ENCODE measurements at regions not wholly inside any gene's neighbourhood (a gene's known extent, or its start where the extent isn't known, plus 50 kb on each side); places are given as distances from the start of the nearest gene placed in this dataset.

DNA sequence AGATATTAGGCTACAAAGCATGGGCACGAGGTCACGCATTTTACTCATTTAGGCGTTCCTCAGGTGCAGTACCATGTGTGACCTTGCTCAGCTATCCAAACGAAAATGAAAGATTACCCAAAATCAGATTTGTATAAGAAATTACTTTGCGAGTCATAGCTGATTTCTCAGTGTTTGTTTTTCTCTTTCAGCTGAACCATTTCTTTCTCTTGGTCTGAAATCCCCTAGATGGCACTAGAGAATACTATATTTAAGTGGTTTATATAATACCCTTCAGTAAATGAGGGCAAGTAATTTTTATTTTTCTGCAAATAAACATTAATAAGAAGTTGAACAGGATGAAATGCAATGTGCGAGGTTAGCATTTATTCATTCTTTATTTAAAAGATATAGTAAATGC is 496.6 kb downstream of the STIM2 start:
- TF ChIP-seq, protein P1, sequence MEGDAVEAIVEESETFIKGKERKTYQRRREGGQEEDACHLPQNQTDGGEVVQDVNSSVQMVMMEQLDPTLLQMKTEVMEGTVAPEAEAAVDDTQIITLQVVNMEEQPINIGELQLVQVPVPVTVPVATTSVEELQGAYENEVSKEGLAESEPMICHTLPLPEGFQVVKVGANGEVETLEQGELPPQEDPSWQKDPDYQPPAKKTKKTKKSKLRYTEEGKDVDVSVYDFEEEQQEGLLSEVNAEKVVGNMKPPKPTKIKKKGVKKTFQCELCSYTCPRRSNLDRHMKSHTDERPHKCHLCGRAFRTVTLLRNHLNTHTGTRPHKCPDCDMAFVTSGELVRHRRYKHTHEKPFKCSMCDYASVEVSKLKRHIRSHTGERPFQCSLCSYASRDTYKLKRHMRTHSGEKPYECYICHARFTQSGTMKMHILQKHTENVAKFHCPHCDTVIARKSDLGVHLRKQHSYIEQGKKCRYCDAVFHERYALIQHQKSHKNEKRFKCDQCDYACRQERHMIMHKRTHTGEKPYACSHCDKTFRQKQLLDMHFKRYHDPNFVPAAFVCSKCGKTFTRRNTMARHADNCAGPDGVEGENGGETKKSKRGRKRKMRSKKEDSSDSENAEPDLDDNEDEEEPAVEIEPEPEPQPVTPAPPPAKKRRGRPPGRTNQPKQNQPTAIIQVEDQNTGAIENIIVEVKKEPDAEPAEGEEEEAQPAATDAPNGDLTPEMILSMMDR (IDR thresholded peaks at IDR 0.05), result peak; percentile 51
- TF ChIP-seq EP300 (IDR thresholded peaks at IDR 0.05; ENCODE audit: borderline replicate concordance in 1 of 2, low read depth in 1 of 2, low read length in 1 of 2) (no peak), MXI1 (IDR thresholded peaks at IDR 0.05; ENCODE audit: low read depth, low read length) (no peak), RXRA (IDR thresholded peaks at IDR 0.05; ENCODE audit: borderline replicate concordance, low read depth) (no peak), RCOR1 (IDR thresholded peaks at IDR 0.05; ENCODE audit: low read length) (no peak), POLR2AphosphoS5 (IDR thresholded peaks at IDR 0.05; ENCODE audit: low read depth, low read length) (no peak), EZH2phosphoT487 (IDR thresholded peaks at IDR 0.05; ENCODE audit: borderline replicate concordance, low read depth) (no peak), FOSL2 (IDR thresholded peaks at IDR 0.05; ENCODE audit: borderline replicate concordance, low read depth) (no peak), TEAD4 (IDR thresholded peaks at IDR 0.05; ENCODE audit: borderline replicate concordance, insufficient read depth) (no peak), NRF1 (IDR thresholded peaks at IDR 0.05; ENCODE audit: low read depth, low read length) (no peak), ELF1 (IDR thresholded peaks at IDR 0.05) (no peak), NFIC (IDR thresholded peaks at IDR 0.05; ENCODE audit: borderline replicate concordance) (no peak)
- TF ChIP-seq, protein P2, sequence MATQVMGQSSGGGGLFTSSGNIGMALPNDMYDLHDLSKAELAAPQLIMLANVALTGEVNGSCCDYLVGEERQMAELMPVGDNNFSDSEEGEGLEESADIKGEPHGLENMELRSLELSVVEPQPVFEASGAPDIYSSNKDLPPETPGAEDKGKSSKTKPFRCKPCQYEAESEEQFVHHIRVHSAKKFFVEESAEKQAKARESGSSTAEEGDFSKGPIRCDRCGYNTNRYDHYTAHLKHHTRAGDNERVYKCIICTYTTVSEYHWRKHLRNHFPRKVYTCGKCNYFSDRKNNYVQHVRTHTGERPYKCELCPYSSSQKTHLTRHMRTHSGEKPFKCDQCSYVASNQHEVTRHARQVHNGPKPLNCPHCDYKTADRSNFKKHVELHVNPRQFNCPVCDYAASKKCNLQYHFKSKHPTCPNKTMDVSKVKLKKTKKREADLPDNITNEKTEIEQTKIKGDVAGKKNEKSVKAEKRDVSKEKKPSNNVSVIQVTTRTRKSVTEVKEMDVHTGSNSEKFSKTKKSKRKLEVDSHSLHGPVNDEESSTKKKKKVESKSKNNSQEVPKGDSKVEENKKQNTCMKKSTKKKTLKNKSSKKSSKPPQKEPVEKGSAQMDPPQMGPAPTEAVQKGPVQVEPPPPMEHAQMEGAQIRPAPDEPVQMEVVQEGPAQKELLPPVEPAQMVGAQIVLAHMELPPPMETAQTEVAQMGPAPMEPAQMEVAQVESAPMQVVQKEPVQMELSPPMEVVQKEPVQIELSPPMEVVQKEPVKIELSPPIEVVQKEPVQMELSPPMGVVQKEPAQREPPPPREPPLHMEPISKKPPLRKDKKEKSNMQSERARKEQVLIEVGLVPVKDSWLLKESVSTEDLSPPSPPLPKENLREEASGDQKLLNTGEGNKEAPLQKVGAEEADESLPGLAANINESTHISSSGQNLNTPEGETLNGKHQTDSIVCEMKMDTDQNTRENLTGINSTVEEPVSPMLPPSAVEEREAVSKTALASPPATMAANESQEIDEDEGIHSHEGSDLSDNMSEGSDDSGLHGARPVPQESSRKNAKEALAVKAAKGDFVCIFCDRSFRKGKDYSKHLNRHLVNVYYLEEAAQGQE (IDR thresholded peaks at IDR 0.05; ENCODE audit: low read depth, low read length), result no peak
- TF ChIP-seq, protein P3, sequence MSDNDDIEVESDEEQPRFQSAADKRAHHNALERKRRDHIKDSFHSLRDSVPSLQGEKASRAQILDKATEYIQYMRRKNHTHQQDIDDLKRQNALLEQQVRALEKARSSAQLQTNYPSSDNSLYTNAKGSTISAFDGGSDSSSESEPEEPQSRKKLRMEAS (IDR thresholded peaks at IDR 0.05; ENCODE audit: low read depth), result no peak

All from SK-N-SH (cell line).